HCT116 (cell line): ENCODE measurements at regions not wholly inside any gene's neighbourhood (a gene's known extent, or its start where the extent isn't known, plus 50 kb on each side); places are given as distances from the start of the nearest gene placed in this dataset.

Experiments
- MAX ChIP-seq: IDR thresholded peaks from 2 replicates; pipeline ENCODE4 v1.6.1; 2012
- POLR2A ChIP-seq: IDR thresholded peaks from 2 replicates; pipeline ENCODE4 v1.7.0; 2011; ENCODE audit warnings: borderline replicate concordance; ENCODE audit not compliant: insufficient read depth, insufficient read length; ENCODE audit errors: extremely low read depth
- POLR2AphosphoS5 ChIP-seq: IDR thresholded peaks from 2 replicates; pipeline ENCODE4 v1.6.1; 2011; ENCODE audit warnings: mild to moderate bottlenecking, low read depth, low read length, moderate library complexity
- SP1 ChIP-seq: IDR thresholded peaks from 2 replicates; pipeline ENCODE4 v1.6.1; 2012; ENCODE audit warnings: low read depth

DNA sequence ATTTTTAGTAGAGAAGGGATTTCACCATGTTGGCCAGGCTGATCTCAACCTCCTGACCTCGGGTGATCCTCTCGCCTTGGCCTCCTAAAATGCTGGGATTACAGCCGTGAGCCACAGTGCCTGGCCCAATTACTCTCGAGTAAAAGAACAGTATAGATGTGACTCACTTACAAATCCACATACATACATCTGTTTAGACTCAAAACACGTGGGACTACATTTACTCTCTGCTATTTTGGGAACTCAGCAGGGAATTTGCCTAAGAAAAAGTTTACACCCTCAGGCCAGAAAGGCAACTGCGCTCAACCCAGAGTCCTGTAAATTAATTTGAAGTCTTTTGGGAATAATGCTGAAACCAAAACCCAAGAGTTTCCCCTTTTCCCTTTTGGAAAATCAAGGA is 289.7 kb downstream of the KLF6 start:
- no peak for TF ChIP-seq POLR2A
- no peak for TF ChIP-seq POLR2AphosphoS5
- no peak for TF ChIP-seq SP1
- TF ChIP-seq MAX: no peak
